ENCODE measurements at regions not wholly inside any gene's neighbourhood (a gene's known extent, or its start where the extent isn't known, plus 50 kb on each side); places are given as distances from the start of the nearest gene placed in this dataset.

- 56 to 85% (median 74%) methylated on average over 3 of the region's 3 CpGs for WGBS, 3 donors
- Histone ChIP-seq H3K4me1 (no peaks in the 10 kb centered on the region), H3K36me3 (ENCODE audit: insufficient read depth in 1 of 2, low read depth in 1 of 2) (no peaks in the 10 kb centered on the region), H3K27me3 (ENCODE audit: insufficient read depth in 3 of 3, low read length in 2 of 3) (peaks cover 0 to 2% (median 0%) of the 10 kb centered on the region in 3 donors), H3K4me3 (no peak overlapping the region), H3K27ac (no peak overlapping the region), H3K9me3 (no peaks in the 10 kb centered on the region)
- intact Hi-C loops (cut with DNase I), result no loop called here
- TF ChIP-seq CTCF (IDR thresholded peaks at IDR 0.05), result no peak
- ATAC-seq, result no peak
- no peak for DNase-seq
Observed at GRCh38 chrX:37955273-37955672, 51.1 kb upstream of the SYTL5 start.

- no peaks in the 10 kb centered on the region for H3K4me1 ChIP-seq
- intact Hi-C loops (cut with DNase I), result no loop called here
- ATAC-seq, result no peak
- TF ChIP-seq CTCF (IDR thresholded peaks at IDR 0.05), result no peak
- no peak overlapping the region for H3K4me3 ChIP-seq
- H3K9me3 ChIP-seq, result no peaks in the 10 kb centered on the region
- no peak overlapping the region for H3K27ac ChIP-seq
- no peaks in the 10 kb centered on the region for H3K36me3 ChIP-seq (ENCODE audit: insufficient read depth in 1 of 2, low read depth in 1 of 2)
- no peaks in the 10 kb centered on the region for H3K27me3 ChIP-seq (ENCODE audit: insufficient read depth in 3 of 3, low read length in 2 of 3)
- DNase-seq, result no peak
- WGBS, 3 donors, result 65 to 90% (median 80%) methylated on average over 3 of the region's 3 CpGs
Observed at GRCh38 chrX:37956223-37956622, 50.1 kb upstream of the SYTL5 start.

Measured in psoas muscle (tissue), 7 donors.